ENCODE measurements at regions not wholly inside any gene's neighbourhood (a gene's known extent, or its start where the extent isn't known, plus 50 kb on each side); places are given as distances from the start of the nearest gene placed in this dataset.

DNA sequence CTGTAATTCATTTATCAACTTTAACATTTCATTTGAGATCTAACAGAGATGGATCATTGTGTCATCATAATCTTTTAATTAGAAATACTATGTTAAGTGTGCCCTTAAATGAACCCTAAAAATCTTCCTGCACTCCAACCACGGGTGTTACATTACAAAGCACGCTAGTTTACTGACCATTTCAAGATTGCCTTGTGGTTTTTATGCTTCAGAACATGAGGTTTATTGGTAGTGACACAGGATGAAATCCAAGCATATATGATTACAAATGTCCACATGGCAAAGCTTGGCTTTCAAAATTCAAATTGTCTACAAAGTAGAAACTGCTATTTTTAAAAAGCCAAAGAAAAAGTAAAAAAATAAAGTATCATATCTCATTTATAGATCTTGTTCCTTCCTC, 190.4 kb upstream of the USP25 start:
- H3F3A ChIP-seq (ENCODE audit: low read depth), result peaks cover 7% of the 10 kb centered on the region
- H3K4me1 ChIP-seq (ENCODE audit: insufficient read depth, low read length, poor library complexity, severe bottlenecking), result peaks cover 36% of the 10 kb centered on the region
- no peaks in the 10 kb centered on the region for H3K36me3 ChIP-seq (ENCODE audit: insufficient read depth, low read length)
- H3K9me2 ChIP-seq (replicated peaks; ENCODE audit: low read depth, low read length), result no peaks in the 10 kb centered on the region
- TF ChIP-seq EZH2phosphoT487 (IDR thresholded peaks at IDR 0.05; ENCODE audit: borderline replicate concordance), result no peak
- TF ChIP-seq, protein P1, sequence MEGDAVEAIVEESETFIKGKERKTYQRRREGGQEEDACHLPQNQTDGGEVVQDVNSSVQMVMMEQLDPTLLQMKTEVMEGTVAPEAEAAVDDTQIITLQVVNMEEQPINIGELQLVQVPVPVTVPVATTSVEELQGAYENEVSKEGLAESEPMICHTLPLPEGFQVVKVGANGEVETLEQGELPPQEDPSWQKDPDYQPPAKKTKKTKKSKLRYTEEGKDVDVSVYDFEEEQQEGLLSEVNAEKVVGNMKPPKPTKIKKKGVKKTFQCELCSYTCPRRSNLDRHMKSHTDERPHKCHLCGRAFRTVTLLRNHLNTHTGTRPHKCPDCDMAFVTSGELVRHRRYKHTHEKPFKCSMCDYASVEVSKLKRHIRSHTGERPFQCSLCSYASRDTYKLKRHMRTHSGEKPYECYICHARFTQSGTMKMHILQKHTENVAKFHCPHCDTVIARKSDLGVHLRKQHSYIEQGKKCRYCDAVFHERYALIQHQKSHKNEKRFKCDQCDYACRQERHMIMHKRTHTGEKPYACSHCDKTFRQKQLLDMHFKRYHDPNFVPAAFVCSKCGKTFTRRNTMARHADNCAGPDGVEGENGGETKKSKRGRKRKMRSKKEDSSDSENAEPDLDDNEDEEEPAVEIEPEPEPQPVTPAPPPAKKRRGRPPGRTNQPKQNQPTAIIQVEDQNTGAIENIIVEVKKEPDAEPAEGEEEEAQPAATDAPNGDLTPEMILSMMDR (conservative IDR thresholded peaks at IDR 0.05; ENCODE audit: low read length), result no peak
- H3K9me3 ChIP-seq (ENCODE audit: insufficient read depth, low read depth, low read length), result no peaks in the 10 kb centered on the region
- H2AFZ ChIP-seq (ENCODE audit: low read length), result no peak overlapping the region
- H3K4me3 ChIP-seq (ENCODE audit: low read length, poor library complexity, severe bottlenecking), result peak overlapping the region; percentile 38
- H4K20me1 ChIP-seq (ENCODE audit: insufficient read depth, low read length, poor library complexity, severe bottlenecking), result no peaks in the 10 kb centered on the region
- H3K79me2 ChIP-seq (ENCODE audit: insufficient read depth, low read length), result no peaks in the 10 kb centered on the region
- H3K4me2 ChIP-seq (ENCODE audit: low read depth, low read length, poor library complexity, severe bottlenecking), result peak overlapping the region; percentile 22
- H3K9ac ChIP-seq (ENCODE audit: low read depth, low read length, poor library complexity, severe bottlenecking), result no peak overlapping the region
- H3K27me3 ChIP-seq (ENCODE audit: insufficient read depth, low read length, poor library complexity, severe bottlenecking), result no peaks in the 10 kb centered on the region

DNA sequence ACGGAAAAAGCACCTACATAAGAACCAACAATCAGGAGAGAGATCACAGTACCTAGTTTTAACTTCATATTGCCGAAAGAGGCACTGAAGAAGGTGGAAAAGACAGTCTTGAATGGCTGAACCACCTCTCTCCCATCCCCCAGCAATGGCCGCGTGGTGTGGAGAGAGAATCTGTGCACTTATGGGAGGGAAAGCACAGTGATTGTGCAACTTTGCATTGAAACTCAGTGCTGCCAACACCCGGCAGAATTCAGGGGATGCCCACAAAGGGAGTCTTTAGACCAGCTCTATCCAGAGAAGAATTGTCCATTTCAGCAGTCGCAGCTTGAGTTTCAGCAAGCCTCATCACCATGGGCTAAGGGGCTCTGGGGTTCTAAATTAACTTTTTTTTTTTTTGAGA, 186.3 kb upstream of the USP25 start:
- Histone ChIP-seq H3K9me2 (replicated peaks; ENCODE audit: low read depth, low read length) (no peaks in the 10 kb centered on the region), H3K4me2 (ENCODE audit: low read depth, low read length, poor library complexity, severe bottlenecking) (no peak overlapping the region), H4K20me1 (ENCODE audit: insufficient read depth, low read length, poor library complexity, severe bottlenecking) (no peaks in the 10 kb centered on the region), H3K79me2 (ENCODE audit: insufficient read depth, low read length) (no peaks in the 10 kb centered on the region), H3K36me3 (ENCODE audit: insufficient read depth, low read length) (no peaks in the 10 kb centered on the region), H3K4me1 (ENCODE audit: insufficient read depth, low read length, poor library complexity, severe bottlenecking) (peaks cover 19% of the 10 kb centered on the region), H3K9me3 (ENCODE audit: insufficient read depth, low read depth, low read length) (no peaks in the 10 kb centered on the region), H3F3A (ENCODE audit: low read depth) (no peaks in the 10 kb centered on the region), H2AFZ (ENCODE audit: low read length) (no peak overlapping the region), H3K9ac (ENCODE audit: low read depth, low read length, poor library complexity, severe bottlenecking) (no peak overlapping the region), H3K4me3 (ENCODE audit: low read length, poor library complexity, severe bottlenecking) (no peak overlapping the region), H3K27me3 (ENCODE audit: insufficient read depth, low read length, poor library complexity, severe bottlenecking) (no peaks in the 10 kb centered on the region)
- no peak for TF ChIP-seq EZH2phosphoT487 (IDR thresholded peaks at IDR 0.05; ENCODE audit: borderline replicate concordance)
- TF ChIP-seq, protein P1 (conservative IDR thresholded peaks at IDR 0.05; ENCODE audit: low read length), result no peak

DNA sequence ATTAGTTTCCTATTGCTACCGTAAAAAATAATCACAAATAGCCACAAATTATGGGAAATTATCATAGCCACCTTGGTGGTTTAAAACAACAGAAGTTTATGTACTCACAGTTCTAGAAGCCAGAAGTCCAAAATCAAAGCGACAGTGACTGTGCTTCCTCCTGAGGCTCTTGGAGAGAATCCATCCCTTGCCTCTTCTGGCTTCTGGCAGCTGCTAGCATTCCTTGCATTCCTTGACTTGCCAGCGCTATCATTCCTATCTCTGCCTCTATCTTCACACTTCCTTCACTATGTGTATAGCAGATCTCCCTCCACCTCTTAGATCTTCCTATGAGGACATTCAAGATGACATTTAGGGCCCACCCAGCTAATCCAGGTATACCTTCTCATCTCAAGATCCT, 180.1 kb upstream of the USP25 start:
- no peaks in the 10 kb centered on the region for H4K20me1 ChIP-seq (ENCODE audit: insufficient read depth, low read length, poor library complexity, severe bottlenecking)
- H3K79me2 ChIP-seq (ENCODE audit: insufficient read depth, low read length), result no peaks in the 10 kb centered on the region
- H2AFZ ChIP-seq (ENCODE audit: low read length), result no peak overlapping the region
- no peak overlapping the region for H3K9ac ChIP-seq (ENCODE audit: low read depth, low read length, poor library complexity, severe bottlenecking)
- 0 out of 2 replicates have a peak, but pooled peaks cover 4% of the 10 kb centered on the region for H3F3A ChIP-seq (ENCODE audit: low read depth)
- H3K9me2 ChIP-seq (replicated peaks; ENCODE audit: low read depth, low read length), result no peaks in the 10 kb centered on the region
- no peak for TF ChIP-seq EZH2phosphoT487 (IDR thresholded peaks at IDR 0.05; ENCODE audit: borderline replicate concordance)
- TF ChIP-seq, protein P1 (conservative IDR thresholded peaks at IDR 0.05; ENCODE audit: low read length), result no peak
- H3K4me1 ChIP-seq (ENCODE audit: insufficient read depth, low read length, poor library complexity, severe bottlenecking), result peaks cover 12% of the 10 kb centered on the region
- H3K36me3 ChIP-seq (ENCODE audit: insufficient read depth, low read length), result no peaks in the 10 kb centered on the region
- no peaks in the 10 kb centered on the region for H3K27me3 ChIP-seq (ENCODE audit: insufficient read depth, low read length, poor library complexity, severe bottlenecking)
- no peaks in the 10 kb centered on the region for H3K9me3 ChIP-seq (ENCODE audit: insufficient read depth, low read depth, low read length)
- H3K4me3 ChIP-seq (ENCODE audit: low read length, poor library complexity, severe bottlenecking), result no peak overlapping the region
- H3K4me2 ChIP-seq (ENCODE audit: low read depth, low read length, poor library complexity, severe bottlenecking), result no peak overlapping the region
